Peyer's patch (tissue), 4 donors: ENCODE measurements at regions not wholly inside any gene's neighbourhood (a gene's known extent, or its start where the extent isn't known, plus 50 kb on each side); places are given as distances from the start of the nearest gene placed in this dataset.
"Not testable (repeated sequence)": the region's sequence is repeated elsewhere in the genome, so short reads cannot be mapped to it uniquely, and the experiment has no call there.

Experiments
- CTCF ChIP-seq, 6 experiments: fragments of 450-650 bp in 4 of 6; fragments of 200-600 bp in 2 of 6; sonication (generic) in 1 of 6; IDR thresholded peaks; one replicate each; pipeline ENCODE4 v1.5.1; 2017 to 2019; ENCODE audit warnings: antibody characterized with exemption in 6 of 6, mild to moderate bottlenecking in 3 of 6, moderate library complexity in 1 of 6
- POLR2A ChIP-seq, 2 donors: fragments of 450-650 bp; IDR thresholded peaks; one replicate each; pipeline ENCODE4 v1.5.1; 2017; ENCODE audit warnings: antibody characterized with exemption in 2 of 2, mild to moderate bottlenecking in 2 of 2, moderate library complexity in 2 of 2

- TF ChIP-seq POLR2A, CTCF (IDR thresholded peaks at IDR 0.05): not testable (repeated sequence)
These were observed 325.4 kb downstream of the PPP1R3A start for GRCh38 chr7:113593455-113593854.
